Natural killer cell (primary cell): ENCODE measurements at regions not wholly inside any gene's neighbourhood (a gene's known extent, or its start where the extent isn't known, plus 50 kb on each side); places are given as distances from the start of the nearest gene placed in this dataset.

Experiments
- ATAC-seq, 3 donors: fragments of 150-1000 bp in 2 of 3; fragments of 200-7000 bp in 1 of 3; cut with Tn5 transposase; 1 replicate in 1 of 3; 2 replicates in 2 of 3; pipeline ENCODE4 v1.10.0; 2021; ENCODE audit warnings: mild to moderate bottlenecking in 2 of 3, moderate library complexity in 2 of 3
- DNase-seq, 2 donors: peaks; one replicate each; pipeline versions ENCODE4 v3.0.0 to v3.0.0-alpha.2; 2013 to 2021; ENCODE audit warnings: mixed read lengths in 1 of 2
- H3K27ac ChIP-seq: one replicate; pipeline ENCODE4 v1.5.1; 2013; ENCODE audit warnings: mild to moderate bottlenecking, low read length
- H3K27me3 ChIP-seq: one replicate; pipeline ENCODE4 v1.6.1; 2013; ENCODE audit warnings: low read length; ENCODE audit not compliant: control insufficient read depth, insufficient read depth
- H3K36me3 ChIP-seq: one replicate; pipeline ENCODE4 v1.6.1; 2013; ENCODE audit warnings: low read length; ENCODE audit not compliant: control insufficient read depth, insufficient read depth
- H3K4me1 ChIP-seq: one replicate; pipeline ENCODE4 v1.6.1; 2013; ENCODE audit warnings: low read length; ENCODE audit not compliant: control insufficient read depth, insufficient read depth
- H3K4me3 ChIP-seq: one replicate; pipeline ENCODE4 v1.5.1; 2013; ENCODE audit warnings: low read length
- H3K9me3 ChIP-seq: one replicate; pipeline ENCODE4 v1.6.1; 2013; ENCODE audit warnings: low read length; ENCODE audit not compliant: control insufficient read depth, insufficient read depth
- H3K27ac Mint-ChIP-seq, 2 donors: one replicate each; pipeline ENCODE4 v1.8.0; 2022; ENCODE audit warnings: mild to moderate bottlenecking in 2 of 2, mixed read lengths in 2 of 2, moderate library complexity in 1 of 2
- H3K27me3 Mint-ChIP-seq, 2 donors: one replicate each; pipeline ENCODE4 v1.8.0; 2022; ENCODE audit warnings: low read depth in 2 of 2, mixed read lengths in 2 of 2
- H3K36me3 Mint-ChIP-seq: one replicate; pipeline ENCODE4 v1.8.0; 2022; ENCODE audit warnings: mixed read lengths
- H3K4me1 Mint-ChIP-seq, 2 donors: one replicate each; pipeline ENCODE4 v1.8.0; 2022; ENCODE audit warnings: mixed read lengths in 2 of 2
- H3K4me3 Mint-ChIP-seq: one replicate; pipeline ENCODE4 v1.8.0; 2022; ENCODE audit warnings: mild to moderate bottlenecking, moderate library complexity, mixed read lengths
- H3K9me3 Mint-ChIP-seq, 2 donors: one replicate each; pipeline ENCODE4 v1.8.0; 2022; ENCODE audit warnings: mixed read lengths in 2 of 2
- CTCF ChIP-seq: fragments of 200-600 bp; IDR thresholded peaks from one replicate; pipeline ENCODE4 v1.8.0; 2022; ENCODE audit warnings: antibody characterized with exemption
- WGBS: methylation state at CpG from one replicate; pipeline ENCODE4 v1.1.7; 2013; ENCODE audit warnings: missing lambda C conversion rate; ENCODE audit not compliant: insufficient coverage; 5-methylcytosine and 5-hydroxymethylcytosine counted together
- intact Hi-C: fragments of 100-400 bp; cut with micrococcal nuclease; formaldehyde crosslinking; loops from one replicate; pipeline ENCODE4 v1.14.2; 2022

GRCh38 chr5:133900534-133901270 is 67.7 kb downstream of the C5orf15 start:
- H3K9me3 ChIP-seq, result no peaks in the 10 kb centered on the region
- H3K4me3 ChIP-seq, result no peak overlapping the region
- H3K27me3 ChIP-seq, result no peaks in the 10 kb centered on the region
- intact Hi-C loops, result no loop called here
- WGBS, result 91% methylated on average over 15 of the region's 15 CpGs
- H3K4me1 ChIP-seq, result no peaks in the 10 kb centered on the region
- H3K36me3 Mint-ChIP-seq, result no peaks in the 10 kb centered on the region
- no peak overlapping the region for H3K27ac ChIP-seq
- H3K27ac Mint-ChIP-seq, result no peak overlapping the region
- DNase-seq (no peak), ATAC-seq (no peak)
- no peaks in the 10 kb centered on the region for H3K36me3 ChIP-seq
- no peaks in the 10 kb centered on the region for H3K9me3 Mint-ChIP-seq
- H3K27me3 Mint-ChIP-seq, result peaks cover 0 to 5% of the 10 kb centered on the region in 2 donors
- no peaks in the 10 kb centered on the region for H3K4me1 Mint-ChIP-seq
- H3K4me3 Mint-ChIP-seq, result no peak overlapping the region
- TF ChIP-seq CTCF, result no peak

DNA sequence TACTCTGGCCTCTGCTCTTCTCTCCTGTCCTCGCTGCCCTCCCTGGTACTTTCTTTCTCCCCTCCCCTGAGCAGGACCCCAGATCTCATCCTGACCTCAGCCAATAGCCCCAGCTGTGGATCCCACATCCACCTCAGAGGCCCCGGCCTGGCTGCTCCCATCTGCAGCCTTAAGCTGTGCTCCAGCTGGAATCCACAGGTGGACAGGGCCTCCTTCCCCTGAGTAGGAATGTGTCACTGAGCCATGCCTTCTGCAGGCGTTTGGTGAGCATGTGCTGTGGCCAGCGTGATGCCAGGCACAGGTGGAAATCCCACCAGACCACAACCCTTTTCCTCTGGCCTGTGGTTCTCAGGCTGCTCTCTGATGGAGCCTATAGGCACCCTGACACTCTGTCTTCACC is 68.9 kb downstream of the C5orf15 start:
- no peak overlapping the region for H3K27ac Mint-ChIP-seq
- H3K9me3 Mint-ChIP-seq, result no peaks in the 10 kb centered on the region
- H3K4me3 Mint-ChIP-seq, result no peak overlapping the region
- H3K27me3 Mint-ChIP-seq, result peaks cover 0 to 5% of the 10 kb centered on the region in 2 donors
- no peak overlapping the region for H3K4me3 ChIP-seq
- DNase-seq (no peak), ATAC-seq (no peak)
- H3K4me1 Mint-ChIP-seq, result no peaks in the 10 kb centered on the region
- no peaks in the 10 kb centered on the region for H3K9me3 ChIP-seq
- 51% methylated on average over 4 of the region's 4 CpGs for WGBS
- no peak for TF ChIP-seq CTCF
- no peaks in the 10 kb centered on the region for H3K36me3 Mint-ChIP-seq
- no peaks in the 10 kb centered on the region for H3K36me3 ChIP-seq
- H3K27me3 ChIP-seq, result no peaks in the 10 kb centered on the region
- intact Hi-C loops, result no loop called here
- H3K27ac ChIP-seq, result no peak overlapping the region
- no peaks in the 10 kb centered on the region for H3K4me1 ChIP-seq

GRCh38 chr5:133898440-133898839 is 70.0 kb downstream of the C5orf15 start:
- H3K36me3 ChIP-seq, result no peaks in the 10 kb centered on the region
- intact Hi-C loops, result no loop called here
- no peak for DNase-seq
- Mint-ChIP-seq H3K4me3 (no peak overlapping the region), H3K36me3 (no peaks in the 10 kb centered on the region), H3K4me1 (no peaks in the 10 kb centered on the region), H3K27ac (no peak overlapping the region), H3K27me3 (peaks cover 0 to 5% of the 10 kb centered on the region in 2 donors), H3K9me3 (no peaks in the 10 kb centered on the region)
- no peaks in the 10 kb centered on the region for H3K27me3 ChIP-seq
- 96% methylated on average over 3 of the region's 3 CpGs for WGBS
- no peak for TF ChIP-seq CTCF
- H3K4me3 ChIP-seq, result no peak overlapping the region
- no peaks in the 10 kb centered on the region for H3K4me1 ChIP-seq
- H3K9me3 ChIP-seq, result no peaks in the 10 kb centered on the region
- H3K27ac ChIP-seq, result no peak overlapping the region
- ATAC-seq, result peak in 1 of 3 donors; percentile 12

- Mint-ChIP-seq H3K27ac (no peak overlapping the region), H3K4me1 (no peaks in the 10 kb centered on the region), H3K36me3 (no peaks in the 10 kb centered on the region), H3K27me3 (peaks cover 0 to 5% of the 10 kb centered on the region in 2 donors), H3K4me3 (no peak overlapping the region), H3K9me3 (no peaks in the 10 kb centered on the region)
- intact Hi-C loops, result no loop called here
- no peak for TF ChIP-seq CTCF
- DNase-seq (no peak), ATAC-seq (no peak)
- Histone ChIP-seq H3K36me3 (no peaks in the 10 kb centered on the region), H3K27me3 (no peaks in the 10 kb centered on the region), H3K4me1 (no peaks in the 10 kb centered on the region), H3K9me3 (no peaks in the 10 kb centered on the region), H3K27ac (no peak overlapping the region), H3K4me3 (no peak overlapping the region)
- 80% methylated on average over 3 of the region's 4 CpGs for WGBS
Measured at GRCh38 chr5:133897431-133897830, 71.0 kb downstream of the C5orf15 start.
